NCI-H1694 treated with DMSO at 0.1 percent for 48 hours (cell line): ENCODE measurements at regions not wholly inside any gene's neighbourhood (a gene's known extent, or its start where the extent isn't known, plus 50 kb on each side); places are given as distances from the start of the nearest gene placed in this dataset.

Experiments
- DNase-seq: peaks from one replicate; lab custom pipeline; 2025; lab: John Stamatoyannopoulos, UW

GRCh38 chr5:88396751-88397281 is 128.2 kb upstream of the TMEM161B start:
- DNase-seq: no peak

DNA sequence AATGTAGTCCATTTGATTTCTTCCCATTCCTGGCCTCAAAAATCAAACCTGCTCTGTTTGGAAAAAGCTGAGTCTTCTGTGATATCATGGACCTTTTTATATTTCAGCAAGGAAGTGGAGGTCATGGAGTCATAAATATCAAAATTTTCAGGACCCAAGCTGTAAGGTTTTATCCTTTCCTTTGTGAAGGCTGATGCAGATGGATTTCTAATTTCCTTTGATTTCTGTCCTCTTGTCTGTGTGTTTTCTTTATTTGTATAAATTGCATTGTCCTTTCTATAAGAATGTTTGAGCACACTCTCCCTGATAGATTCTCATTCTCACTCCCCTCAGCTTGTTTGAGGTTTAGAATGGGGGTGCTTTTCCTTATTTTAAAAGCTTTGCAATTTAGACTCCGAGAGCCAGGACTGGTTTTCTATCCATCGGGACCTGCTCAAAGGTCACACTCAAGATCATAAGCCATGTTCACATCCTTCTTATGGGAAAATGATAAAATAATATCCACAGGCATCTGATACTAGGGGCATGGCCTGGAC is 127.4 kb upstream of the TMEM161B start:
- DNase-seq: no peak

DNA sequence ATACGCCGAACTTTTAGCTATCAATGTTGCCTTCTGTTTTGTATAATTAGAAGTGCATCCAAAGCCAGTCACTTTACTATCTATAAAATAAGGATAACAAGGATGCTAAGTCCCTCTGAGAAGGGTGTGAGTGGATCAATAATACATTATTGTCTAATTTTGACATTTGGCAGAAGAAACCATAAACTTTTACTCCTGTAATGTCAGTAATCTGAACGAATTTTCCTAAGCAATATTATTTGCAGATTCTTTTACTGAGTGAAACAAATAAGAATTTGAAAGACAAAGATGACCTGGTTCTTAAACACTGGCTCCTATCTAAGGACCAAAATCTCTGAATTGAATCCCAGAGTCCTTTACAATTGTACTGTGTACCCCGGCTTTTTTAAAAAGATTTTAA is 126.6 kb upstream of the TMEM161B start:
- no peak for DNase-seq

- DNase-seq: no peak
Measured at GRCh38 chr5:88394536-88395175, 126.0 kb upstream of the TMEM161B start.

DNA sequence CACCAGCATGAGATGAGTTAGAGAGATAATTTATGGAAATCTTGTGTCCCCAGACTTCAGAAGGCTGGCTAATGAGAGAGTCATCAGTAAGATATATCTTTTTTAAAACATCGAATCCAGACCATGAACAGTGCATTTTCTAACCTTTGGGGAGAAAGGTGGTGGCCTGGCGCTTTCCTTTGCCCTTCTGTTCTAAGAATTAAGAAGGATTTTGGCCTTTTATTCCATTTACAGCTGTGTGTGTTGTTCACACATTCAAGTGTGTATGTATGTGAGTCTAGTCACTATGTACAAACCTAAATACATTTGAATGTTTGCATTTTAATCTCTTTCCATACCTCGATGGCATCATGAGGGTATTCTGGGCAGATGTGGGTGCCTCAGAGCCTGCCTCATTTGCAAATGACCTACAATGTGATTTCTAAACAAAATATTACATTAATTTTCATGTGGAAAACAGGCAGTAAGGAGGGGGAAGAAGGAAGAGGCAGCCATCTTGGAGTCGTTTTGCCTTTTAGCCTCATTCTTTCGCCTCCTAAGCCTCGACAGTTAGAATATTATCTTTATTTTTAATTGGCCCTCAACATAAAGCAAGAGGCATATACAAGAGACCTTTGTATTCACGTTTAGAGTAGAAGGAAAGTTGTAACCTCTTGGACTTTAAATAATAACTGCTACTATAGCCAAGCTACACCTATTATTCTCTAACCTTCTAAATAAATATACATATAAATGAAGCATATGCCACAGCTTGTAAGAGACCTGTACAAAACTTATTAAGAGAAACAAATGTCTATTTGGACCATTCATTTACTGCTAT is 125.3 kb upstream of the TMEM161B start:
- no peak for DNase-seq

- DNase-seq: no peak
Measured at GRCh38 chr5:88393042-88393441, 124.4 kb upstream of the TMEM161B start.

DNA sequence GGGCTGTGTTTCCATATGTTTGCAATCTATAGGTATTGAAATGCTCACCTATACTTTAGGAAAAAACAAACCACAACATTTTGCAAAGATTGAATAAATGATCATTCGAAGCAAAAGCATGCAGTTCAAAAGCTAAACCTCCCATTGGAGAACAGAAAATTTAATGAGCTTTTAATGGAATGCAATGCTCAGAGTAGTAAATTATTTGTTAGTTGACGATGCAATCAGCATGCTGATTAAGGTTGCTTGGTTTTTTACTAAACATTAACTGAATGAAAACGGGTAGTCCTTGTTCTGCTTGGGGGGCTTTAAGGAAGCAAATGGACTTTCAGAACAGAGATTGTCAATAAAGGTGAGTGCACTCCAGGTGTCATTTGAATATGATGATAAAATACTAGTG is 123.3 kb upstream of the TMEM161B start:
- DNase-seq: no peak

- no peak for DNase-seq
Measured at GRCh38 chr5:88391116-88391515, 122.5 kb upstream of the TMEM161B start.

DNA sequence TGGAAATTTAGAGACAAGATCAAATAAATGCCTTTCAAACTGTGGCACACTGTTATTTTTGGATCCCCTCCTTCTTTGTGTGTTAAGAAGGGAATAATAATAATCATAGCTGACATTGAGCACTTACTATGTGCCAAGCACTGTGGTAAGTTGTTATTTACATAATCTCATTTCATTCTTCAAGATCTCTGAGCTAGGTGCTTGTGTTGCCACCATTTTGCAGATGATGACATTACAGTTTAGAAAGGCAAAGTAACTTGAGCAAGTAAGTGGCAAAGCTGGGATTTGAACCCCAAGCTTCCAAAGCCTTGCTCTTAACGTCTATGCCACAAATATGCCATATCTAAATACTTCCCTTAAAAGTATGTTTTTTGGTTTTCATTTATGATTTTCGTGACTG is 121.8 kb upstream of the TMEM161B start:
- no peak for DNase-seq

DNA sequence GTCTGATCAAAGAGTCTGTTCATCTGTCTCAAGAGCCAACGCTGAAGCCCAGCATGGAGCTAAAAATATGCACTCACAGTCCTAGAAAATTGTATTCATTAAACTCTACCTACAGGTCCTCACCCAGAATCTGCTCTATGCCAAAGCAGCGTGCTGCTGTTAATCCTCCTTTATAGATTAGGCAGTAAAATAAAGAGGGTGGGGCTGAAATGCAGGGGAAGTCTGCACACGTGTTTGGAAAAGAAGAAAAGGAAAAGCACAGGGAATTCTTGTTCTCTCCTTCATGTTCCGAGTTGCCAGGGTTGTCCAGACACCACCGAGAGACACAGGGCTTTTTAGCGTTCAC is 121.4 kb upstream of the TMEM161B start:
- no peak for DNase-seq

- no peak for DNase-seq
Measured at GRCh38 chr5:88389338-88390095, 120.9 kb upstream of the TMEM161B start.

GRCh38 chr5:88388476-88389337 is 120.1 kb upstream of the TMEM161B start:
- DNase-seq: no peak

- no peak for DNase-seq
Measured at GRCh38 chr5:88384886-88385285, 116.2 kb upstream of the TMEM161B start.

- DNase-seq: no peak
Measured at GRCh38 chr5:88380332-88380731, 111.7 kb upstream of the TMEM161B start.

GRCh38 chr5:88377705-88378656 is 109.3 kb upstream of the TMEM161B start:
- peak; percentile 20 for DNase-seq

GRCh38 chr5:88377240-88377639 is 108.6 kb upstream of the TMEM161B start:
- DNase-seq: no peak

DNA sequence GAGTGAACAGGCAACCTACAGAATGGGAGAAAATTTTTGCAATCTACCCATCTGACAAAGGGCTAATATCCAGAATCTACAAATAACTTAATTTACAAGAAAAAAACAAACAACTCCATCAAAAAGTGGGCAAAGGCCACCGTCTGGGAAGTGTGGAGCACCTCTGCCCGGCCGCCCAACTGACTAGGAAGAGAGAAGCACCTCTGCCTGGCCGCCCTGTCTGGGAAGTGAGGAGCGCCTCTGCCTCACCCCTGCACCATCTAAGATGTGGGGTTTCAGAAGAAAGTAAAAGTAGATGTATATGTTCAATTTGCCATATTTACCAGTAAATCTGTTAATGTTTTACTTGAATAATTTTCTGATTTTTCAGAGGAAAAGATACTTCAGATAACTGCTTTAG is 108.1 kb upstream of the TMEM161B start:
- no peak for DNase-seq

GRCh38 chr5:88374391-88374790 is 105.7 kb upstream of the TMEM161B start:
- DNase-seq: no peak

GRCh38 chr5:88370824-88371223 is 102.2 kb upstream of the TMEM161B start:
- no peak for DNase-seq

- no peak for DNase-seq
Measured at GRCh38 chr5:88368201-88368600, 99.6 kb upstream of the TMEM161B start.
